GM12878 (cell line): ENCODE measurements at regions not wholly inside any gene's neighbourhood (a gene's known extent, or its start where the extent isn't known, plus 50 kb on each side); places are given as distances from the start of the nearest gene placed in this dataset.

ENCODE experiments used
- ATAC-seq: fragments of 200-7000 bp; cut with Tn5 transposase; 3 replicates; pipeline ENCODE4 v1.9.1; 2020; ENCODE audit warnings: mild to moderate bottlenecking, moderate library complexity
- BruUV-seq: library from RNA; stranded (reverse); fragments of 400-500 nt; replicated peaks from 2 replicates; lab custom pipeline; 2021; lab: Mats Ljungman, UMichigan
- CTCF ChIA-PET: fragments of 300-600 bp; sonication (Branson Sonifier 250); formaldehyde crosslinking; extraction: SDS; loops from one replicate; lab custom pipeline; 2021; ENCODE audit warnings: inconsistent platforms; lab: Yijun Ruan, JAX
- POLR2A ChIA-PET: fragments of 350-600 bp; formaldehyde crosslinking; extraction: SDS; loops from one replicate; lab custom pipeline; 2021; ENCODE audit warnings: inconsistent platforms; lab: Charles Lee
- RAD21 ChIA-PET: fragments of 300-600 bp; sonication (Branson Sonifier 250); formaldehyde crosslinking; loops from one replicate; lab custom pipeline; 2023; ENCODE audit warnings: antibody characterized with exemption; ENCODE audit not compliant: unreplicated experiment; lab: Charles Lee
- SMC1A ChIA-PET: fragments of 300-600 bp; sonication (Branson Sonifier 250); formaldehyde crosslinking; loops from one replicate; lab custom pipeline; 2023; ENCODE audit not compliant: unreplicated experiment, uncharacterized antibody; lab: Charles Lee
- DNase-seq: peaks from one replicate; pipeline ENCODE4 v3.0.0-alpha.2; 2011; ENCODE audit warnings: low read depth, low spot score
- FAIRE-seq: peaks from 3 replicates; lab custom pipeline; 2011; peaks lifted over from hg19 to GRCh38; lab: Jason Lieb, UNC
- H2AFZ ChIP-seq: 2 replicates; pipeline ENCODE4 v1.6.0; 2011; ENCODE audit warnings: low read depth, low read length, control low read depth; ENCODE audit not compliant: control insufficient read depth
- H3K27ac ChIP-seq: 2 replicates; pipeline ENCODE4 v1.5.1; 2011; ENCODE audit warnings: control low read depth; ENCODE audit not compliant: control insufficient read depth, insufficient read depth
- H3K27me3 ChIP-seq, 2 experiments: replicated peaks in 1 of 2; 2 replicates each; pipeline versions ENCODE4 v1.6.0 to v1.6.1; 2011; ENCODE audit warnings: low read length in 1 of 2; ENCODE audit not compliant: control insufficient read depth in 2 of 2, insufficient read depth in 2 of 2
- H3K36me3 ChIP-seq, 2 experiments: 2 replicates each; pipeline ENCODE4 v1.5.1; 2011; ENCODE audit warnings: low read length in 1 of 2; ENCODE audit not compliant: control insufficient read depth in 2 of 2, insufficient read depth in 2 of 2
- H3K4me1 ChIP-seq: 2 replicates; pipeline ENCODE4 v1.6.1; 2011; ENCODE audit warnings: mild to moderate bottlenecking, low read length, moderate library complexity, mixed read lengths; ENCODE audit not compliant: control insufficient read depth, insufficient read depth
- H3K4me2 ChIP-seq: 2 replicates; pipeline ENCODE4 v1.6.0; 2011; ENCODE audit warnings: control low read depth; ENCODE audit not compliant: control insufficient read depth, insufficient read depth
- H3K4me3 ChIP-seq: fragments of 200-600 bp; sonication (generic); 2 replicates; pipeline ENCODE4 v1.5.1; 2016
- H3K79me2 ChIP-seq: 2 replicates; pipeline ENCODE4 v1.6.0; 2011; ENCODE audit warnings: low read length; ENCODE audit not compliant: control insufficient read depth, insufficient read depth
- H3K9ac ChIP-seq: 2 replicates; pipeline ENCODE4 v1.8.0; 2011; ENCODE audit warnings: low read length, control low read depth, mixed read lengths; ENCODE audit not compliant: control insufficient read depth, insufficient read depth
- H3K9me3 ChIP-seq: replicated peaks from 3 replicates; pipeline ENCODE4 v1.5.1; 2011; ENCODE audit warnings: mild to moderate bottlenecking, low read length; ENCODE audit not compliant: control insufficient read depth, insufficient read depth
- H4K20me1 ChIP-seq: 2 replicates; pipeline ENCODE4 v1.6.0; 2011; ENCODE audit not compliant: control insufficient read depth, insufficient read depth
- EP300 ChIP-seq, 2 experiments: fragments of 150-350 bp in 1 of 2; IDR thresholded peaks; 2 replicates each; pipeline ENCODE4 v1.6.1; 2011 to 2012; ENCODE audit warnings: low read depth in 2 of 2, low read length in 2 of 2, borderline replicate concordance in 1 of 2, improper control_type of control experiment in 1 of 2, inconsistent platforms in 1 of 2; ENCODE audit not compliant: control insufficient read depth in 1 of 2
- HDGF ChIP-seq: fragments of 450-650 bp; IDR thresholded peaks from 2 replicates; pipeline ENCODE4 v1.6.1; 2016; ENCODE audit warnings: antibody characterized with exemption
- IKZF2 ChIP-seq, 2 experiments: fragments of 450-650 bp; IDR thresholded peaks; 2 replicates each; pipeline ENCODE4 v1.6.1; 2017; ENCODE audit warnings: mild to moderate bottlenecking in 2 of 2, moderate library complexity in 2 of 2
- KDM1A ChIP-seq: fragments of 200-600 bp; sonication (generic); IDR thresholded peaks from 2 replicates; pipeline ENCODE4 v1.6.1; 2016; ENCODE audit warnings: borderline replicate concordance
- LARP7 ChIP-seq: fragments of 450-650 bp; IDR thresholded peaks from 2 replicates; pipeline ENCODE4 v1.6.1; 2017; ENCODE audit warnings: mild to moderate bottlenecking
- NBN ChIP-seq: fragments of 450-650 bp; IDR thresholded peaks from 2 replicates; pipeline ENCODE4 v1.6.1; 2016
- NFIC ChIP-seq: IDR thresholded peaks from 2 replicates; pipeline ENCODE4 v1.6.1; 2012; ENCODE audit warnings: low read depth, mild to moderate bottlenecking, inconsistent platforms, low read length, moderate library complexity
- SIX5 ChIP-seq: IDR thresholded peaks from 2 replicates; pipeline ENCODE4 v1.6.1; 2011; ENCODE audit warnings: mild to moderate bottlenecking, low read depth, low read length, moderate library complexity; ENCODE audit not compliant: severe bottlenecking
- SMC3 ChIP-seq: IDR thresholded peaks from 2 replicates; pipeline ENCODE4 v1.6.1; 2011; ENCODE audit warnings: low read length, improper control_type of control experiment, borderline replicate concordance
- SREBF1 ChIP-seq: IDR thresholded peaks from 2 replicates; pipeline ENCODE4 v1.6.1; 2012; ENCODE audit warnings: mild to moderate bottlenecking, low read length
- SREBF2 ChIP-seq: IDR thresholded peaks from 2 replicates; pipeline ENCODE4 v1.6.1; 2012; ENCODE audit warnings: mild to moderate bottlenecking, low read length
- WGBS: methylation state at CpG from one replicate; pipeline ENCODE4 v1.1.6; 2016; ENCODE audit warnings: low lambda C conversion rate; ENCODE audit not compliant: insufficient replicate concordance, insufficient coverage; ENCODE audit errors: missing lambda C conversion rate; 5-methylcytosine and 5-hydroxymethylcytosine counted together
- in situ Hi-C: fragments of 300-500 bp; cut with MboI; formaldehyde crosslinking; loops from 9 replicates; pipeline ENCODE4 v1.14.3; 2018; ENCODE audit warnings: mixed read lengths
- intact Hi-C: fragments of 100-400 bp; cut with micrococcal nuclease; formaldehyde crosslinking; loops from one replicate; pipeline ENCODE4 v1.14.2; 2022; ENCODE audit not compliant: unreplicated experiment
- TF ChIP-seq, protein P1 (sequence below): IDR thresholded peaks from 2 replicates; pipeline ENCODE4 v1.6.1; 2012; ENCODE audit warnings: mild to moderate bottlenecking, low read depth, low read length
- TF ChIP-seq, protein P2 (sequence below): fragments of 450-650 bp; IDR thresholded peaks from 2 replicates; pipeline ENCODE4 v1.6.1; 2018; ENCODE audit warnings: mild to moderate bottlenecking, low read depth, moderate library complexity; ENCODE audit not compliant: partially characterized antibody
- TF ChIP-seq, protein P3 (sequence below): fragments of 450-650 bp; IDR thresholded peaks from 2 replicates; pipeline ENCODE4 v1.6.1; 2018; ENCODE audit warnings: borderline replicate concordance, mild to moderate bottlenecking; ENCODE audit not compliant: partially characterized antibody
- TF ChIP-seq, protein P4 (sequence below): fragments of 450-650 bp; IDR thresholded peaks from 2 replicates; pipeline ENCODE4 v1.6.1; 2016; ENCODE audit warnings: mild to moderate bottlenecking

DNA sequence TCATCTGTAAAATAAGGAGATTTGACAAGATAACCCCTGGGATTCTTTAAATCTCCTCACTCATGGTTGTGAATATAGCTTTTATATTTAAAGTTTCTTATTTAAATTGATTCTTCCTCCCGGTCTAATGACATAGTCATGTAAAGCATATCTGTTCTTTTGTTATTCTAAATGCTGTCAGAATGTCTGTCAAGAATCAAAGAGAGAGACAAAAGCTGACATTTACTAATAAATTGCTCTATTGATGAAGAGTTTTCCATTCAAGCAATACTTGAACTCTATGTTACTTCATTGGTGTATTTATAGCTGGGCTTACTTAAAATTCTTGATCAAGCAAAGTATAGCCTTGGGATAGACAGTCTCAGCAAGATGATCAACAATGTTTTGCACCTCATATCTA lies 865.8 kb downstream of the TBC1D32 start:
- ChIA-PET SMC1A (no interaction called here), POLR2A (no interaction called here), CTCF (no interaction called here), RAD21 (interaction anchor here (1.1 kb wide), 1 partner anchor 17 kb away, joined by 3 read pairs; no protein-coding TSS in a partner anchor)
- no peak for DNase-seq
- in situ Hi-C loops (no loop called here), intact Hi-C loops (no loop called here)
- H3K79me2 ChIP-seq: no peaks in the 10 kb centered on the region
- no peak overlapping the region for H3K27ac ChIP-seq
- no peaks in the 10 kb centered on the region for H3K4me1 ChIP-seq
- H3K9me3 ChIP-seq: no peaks in the 10 kb centered on the region
- H3K4me3 ChIP-seq: no peak overlapping the region
- H3K36me3 ChIP-seq: no peaks in the 10 kb centered on the region
- no TSS peak for BruUV-seq
- H3K4me2 ChIP-seq: no peak overlapping the region
- H3K9ac ChIP-seq: no peak overlapping the region
- FAIRE-seq: no peak
- WGBS: 0% methylated on average over 1 of the region's 1 CpG
- H3K27me3 ChIP-seq: no peaks in the 10 kb centered on the region
- no peaks in the 10 kb centered on the region for H4K20me1 ChIP-seq
- no peak for ATAC-seq
- H2AFZ ChIP-seq: no peak overlapping the region
- TF ChIP-seq, protein P1, sequence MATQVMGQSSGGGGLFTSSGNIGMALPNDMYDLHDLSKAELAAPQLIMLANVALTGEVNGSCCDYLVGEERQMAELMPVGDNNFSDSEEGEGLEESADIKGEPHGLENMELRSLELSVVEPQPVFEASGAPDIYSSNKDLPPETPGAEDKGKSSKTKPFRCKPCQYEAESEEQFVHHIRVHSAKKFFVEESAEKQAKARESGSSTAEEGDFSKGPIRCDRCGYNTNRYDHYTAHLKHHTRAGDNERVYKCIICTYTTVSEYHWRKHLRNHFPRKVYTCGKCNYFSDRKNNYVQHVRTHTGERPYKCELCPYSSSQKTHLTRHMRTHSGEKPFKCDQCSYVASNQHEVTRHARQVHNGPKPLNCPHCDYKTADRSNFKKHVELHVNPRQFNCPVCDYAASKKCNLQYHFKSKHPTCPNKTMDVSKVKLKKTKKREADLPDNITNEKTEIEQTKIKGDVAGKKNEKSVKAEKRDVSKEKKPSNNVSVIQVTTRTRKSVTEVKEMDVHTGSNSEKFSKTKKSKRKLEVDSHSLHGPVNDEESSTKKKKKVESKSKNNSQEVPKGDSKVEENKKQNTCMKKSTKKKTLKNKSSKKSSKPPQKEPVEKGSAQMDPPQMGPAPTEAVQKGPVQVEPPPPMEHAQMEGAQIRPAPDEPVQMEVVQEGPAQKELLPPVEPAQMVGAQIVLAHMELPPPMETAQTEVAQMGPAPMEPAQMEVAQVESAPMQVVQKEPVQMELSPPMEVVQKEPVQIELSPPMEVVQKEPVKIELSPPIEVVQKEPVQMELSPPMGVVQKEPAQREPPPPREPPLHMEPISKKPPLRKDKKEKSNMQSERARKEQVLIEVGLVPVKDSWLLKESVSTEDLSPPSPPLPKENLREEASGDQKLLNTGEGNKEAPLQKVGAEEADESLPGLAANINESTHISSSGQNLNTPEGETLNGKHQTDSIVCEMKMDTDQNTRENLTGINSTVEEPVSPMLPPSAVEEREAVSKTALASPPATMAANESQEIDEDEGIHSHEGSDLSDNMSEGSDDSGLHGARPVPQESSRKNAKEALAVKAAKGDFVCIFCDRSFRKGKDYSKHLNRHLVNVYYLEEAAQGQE: no peak
- no peak for TF ChIP-seq NFIC
- TF ChIP-seq HDGF: no peak
- no peak for TF ChIP-seq IKZF2 (IDR thresholded peaks at IDR 0.05)
- TF ChIP-seq SMC3: no peak
- no peak for TF ChIP-seq SREBF1
- no peak for TF ChIP-seq EP300 (IDR thresholded peaks at IDR 0.05; ENCODE audit: borderline replicate concordance in 1 of 2, control insufficient read depth in 1 of 2, low read depth in 2 of 2, low read length in 2 of 2)
- TF ChIP-seq, protein P2, sequence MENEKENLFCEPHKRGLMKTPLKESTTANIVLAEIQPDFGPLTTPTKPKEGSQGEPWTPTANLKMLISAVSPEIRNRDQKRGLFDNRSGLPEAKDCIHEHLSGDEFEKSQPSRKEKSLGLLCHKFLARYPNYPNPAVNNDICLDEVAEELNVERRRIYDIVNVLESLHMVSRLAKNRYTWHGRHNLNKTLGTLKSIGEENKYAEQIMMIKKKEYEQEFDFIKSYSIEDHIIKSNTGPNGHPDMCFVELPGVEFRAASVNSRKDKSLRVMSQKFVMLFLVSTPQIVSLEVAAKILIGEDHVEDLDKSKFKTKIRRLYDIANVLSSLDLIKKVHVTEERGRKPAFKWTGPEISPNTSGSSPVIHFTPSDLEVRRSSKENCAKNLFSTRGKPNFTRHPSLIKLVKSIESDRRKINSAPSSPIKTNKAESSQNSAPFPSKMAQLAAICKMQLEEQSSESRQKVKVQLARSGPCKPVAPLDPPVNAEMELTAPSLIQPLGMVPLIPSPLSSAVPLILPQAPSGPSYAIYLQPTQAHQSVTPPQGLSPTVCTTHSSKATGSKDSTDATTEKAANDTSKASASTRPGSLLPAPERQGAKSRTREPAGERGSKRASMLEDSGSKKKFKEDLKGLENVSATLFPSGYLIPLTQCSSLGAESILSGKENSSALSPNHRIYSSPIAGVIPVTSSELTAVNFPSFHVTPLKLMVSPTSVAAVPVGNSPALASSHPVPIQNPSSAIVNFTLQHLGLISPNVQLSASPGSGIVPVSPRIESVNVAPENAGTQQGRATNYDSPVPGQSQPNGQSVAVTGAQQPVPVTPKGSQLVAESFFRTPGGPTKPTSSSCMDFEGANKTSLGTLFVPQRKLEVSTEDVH: no peak
- TF ChIP-seq NBN: no peak
- TF ChIP-seq, protein P3, sequence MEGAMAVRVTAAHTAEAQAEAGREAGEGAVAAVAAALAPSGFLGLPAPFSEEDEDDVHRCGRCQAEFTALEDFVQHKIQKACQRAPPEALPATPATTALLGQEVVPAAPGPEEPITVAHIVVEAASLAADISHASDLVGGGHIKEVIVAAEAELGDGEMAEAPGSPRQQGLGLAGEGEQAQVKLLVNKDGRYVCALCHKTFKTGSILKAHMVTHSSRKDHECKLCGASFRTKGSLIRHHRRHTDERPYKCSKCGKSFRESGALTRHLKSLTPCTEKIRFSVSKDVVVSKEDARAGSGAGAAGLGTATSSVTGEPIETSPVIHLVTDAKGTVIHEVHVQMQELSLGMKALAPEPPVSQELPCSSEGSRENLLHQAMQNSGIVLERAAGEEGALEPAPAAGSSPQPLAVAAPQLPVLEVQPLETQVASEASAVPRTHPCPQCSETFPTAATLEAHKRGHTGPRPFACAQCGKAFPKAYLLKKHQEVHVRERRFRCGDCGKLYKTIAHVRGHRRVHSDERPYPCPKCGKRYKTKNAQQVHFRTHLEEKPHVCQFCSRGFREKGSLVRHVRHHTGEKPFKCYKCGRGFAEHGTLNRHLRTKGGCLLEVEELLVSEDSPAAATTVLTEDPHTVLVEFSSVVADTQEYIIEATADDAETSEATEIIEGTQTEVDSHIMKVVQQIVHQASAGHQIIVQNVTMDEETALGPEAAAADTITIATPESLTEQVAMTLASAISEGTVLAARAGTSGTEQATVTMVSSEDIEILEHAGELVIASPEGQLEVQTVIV: no peak
- no peak for TF ChIP-seq SIX5
- no peak for TF ChIP-seq KDM1A
- TF ChIP-seq SREBF2: no peak
- TF ChIP-seq, protein P4, sequence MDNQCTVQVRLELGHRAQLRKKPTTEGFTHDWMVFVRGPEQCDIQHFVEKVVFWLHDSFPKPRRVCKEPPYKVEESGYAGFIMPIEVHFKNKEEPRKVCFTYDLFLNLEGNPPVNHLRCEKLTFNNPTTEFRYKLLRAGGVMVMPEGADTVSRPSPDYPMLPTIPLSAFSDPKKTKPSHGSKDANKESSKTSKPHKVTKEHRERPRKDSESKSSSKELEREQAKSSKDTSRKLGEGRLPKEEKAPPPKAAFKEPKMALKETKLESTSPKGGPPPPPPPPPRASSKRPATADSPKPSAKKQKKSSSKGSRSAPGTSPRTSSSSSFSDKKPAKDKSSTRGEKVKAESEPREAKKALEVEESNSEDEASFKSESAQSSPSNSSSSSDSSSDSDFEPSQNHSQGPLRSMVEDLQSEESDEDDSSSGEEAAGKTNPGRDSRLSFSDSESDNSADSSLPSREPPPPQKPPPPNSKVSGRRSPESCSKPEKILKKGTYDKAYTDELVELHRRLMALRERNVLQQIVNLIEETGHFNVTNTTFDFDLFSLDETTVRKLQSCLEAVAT: no peak
- TF ChIP-seq LARP7: no peak
